Chondrocyte (in vitro differentiated cells): ENCODE measurements at regions not wholly inside any gene's neighbourhood (a gene's known extent, or its start where the extent isn't known, plus 50 kb on each side); places are given as distances from the start of the nearest gene placed in this dataset.

Experiments used
- DNase-seq: peaks from one replicate; pipeline ENCODE4 v3.0.0; 2021; ENCODE audit warnings: mixed read lengths, low spot score
- H3K27ac Mint-ChIP-seq: one replicate; pipeline ENCODE4 v1.8.0; 2021; ENCODE audit warnings: mild to moderate bottlenecking, moderate library complexity, mixed read lengths; ENCODE audit not compliant: unreplicated experiment
- H3K27me3 Mint-ChIP-seq: 2 replicates; pipeline ENCODE4 v1.8.0; 2021; ENCODE audit warnings: low read depth, mixed read lengths
- H3K36me3 Mint-ChIP-seq: 2 replicates; pipeline ENCODE4 v1.8.0; 2021; ENCODE audit warnings: low read depth, mixed read lengths
- H3K4me1 Mint-ChIP-seq: 2 replicates; pipeline ENCODE4 v1.8.0; 2021; ENCODE audit warnings: low read depth, mild to moderate bottlenecking, mixed read lengths
- H3K4me3 Mint-ChIP-seq: one replicate; pipeline ENCODE4 v1.8.0; 2021; ENCODE audit warnings: mild to moderate bottlenecking, moderate library complexity, mixed read lengths; ENCODE audit not compliant: unreplicated experiment
- H3K9me3 Mint-ChIP-seq: 2 replicates; pipeline ENCODE4 v1.8.0; 2021; ENCODE audit warnings: low read depth, mixed read lengths
- TF ChIP-seq, protein P1 (sequence below): fragments of 200-600 bp; sonication (generic); IDR thresholded peaks from 2 replicates; pipeline ENCODE4 v1.5.0; 2021; ENCODE audit warnings: antibody characterized with exemption, mild to moderate bottlenecking, moderate library complexity

GRCh38 chr10:74771054-74771453 is 55.3 kb upstream of the KAT6B start:
- DNase-seq: no peak
- Mint-ChIP-seq H3K27me3 (no peaks in the 10 kb centered on the region), H3K4me1 (no peaks in the 10 kb centered on the region), H3K9me3 (peaks cover 2% of the 10 kb centered on the region), H3K36me3 (no peaks in the 10 kb centered on the region), H3K4me3 (no peak overlapping the region), H3K27ac (no peak overlapping the region)
- TF ChIP-seq, protein P1, sequence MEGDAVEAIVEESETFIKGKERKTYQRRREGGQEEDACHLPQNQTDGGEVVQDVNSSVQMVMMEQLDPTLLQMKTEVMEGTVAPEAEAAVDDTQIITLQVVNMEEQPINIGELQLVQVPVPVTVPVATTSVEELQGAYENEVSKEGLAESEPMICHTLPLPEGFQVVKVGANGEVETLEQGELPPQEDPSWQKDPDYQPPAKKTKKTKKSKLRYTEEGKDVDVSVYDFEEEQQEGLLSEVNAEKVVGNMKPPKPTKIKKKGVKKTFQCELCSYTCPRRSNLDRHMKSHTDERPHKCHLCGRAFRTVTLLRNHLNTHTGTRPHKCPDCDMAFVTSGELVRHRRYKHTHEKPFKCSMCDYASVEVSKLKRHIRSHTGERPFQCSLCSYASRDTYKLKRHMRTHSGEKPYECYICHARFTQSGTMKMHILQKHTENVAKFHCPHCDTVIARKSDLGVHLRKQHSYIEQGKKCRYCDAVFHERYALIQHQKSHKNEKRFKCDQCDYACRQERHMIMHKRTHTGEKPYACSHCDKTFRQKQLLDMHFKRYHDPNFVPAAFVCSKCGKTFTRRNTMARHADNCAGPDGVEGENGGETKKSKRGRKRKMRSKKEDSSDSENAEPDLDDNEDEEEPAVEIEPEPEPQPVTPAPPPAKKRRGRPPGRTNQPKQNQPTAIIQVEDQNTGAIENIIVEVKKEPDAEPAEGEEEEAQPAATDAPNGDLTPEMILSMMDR: no peak

- no peaks in the 10 kb centered on the region for H3K36me3 Mint-ChIP-seq
- no peaks in the 10 kb centered on the region for H3K4me1 Mint-ChIP-seq
- TF ChIP-seq, protein P1: no peak
Measured at GRCh38 chr10:74775099-74775498, 51.3 kb upstream of the KAT6B start.

More at GRCh38 chr10:74775099-74775498, 51.3 kb upstream of the KAT6B start:
- H3K27me3 Mint-ChIP-seq: no peaks in the 10 kb centered on the region
- DNase-seq: no peak
- H3K4me3 Mint-ChIP-seq: no peak overlapping the region
- no peak overlapping the region for H3K27ac Mint-ChIP-seq
- peaks cover 4% of the 10 kb centered on the region for H3K9me3 Mint-ChIP-seq
